HEK293 (cell line): ENCODE measurements at regions not wholly inside any gene's neighbourhood (a gene's known extent, or its start where the extent isn't known, plus 50 kb on each side); places are given as distances from the start of the nearest gene placed in this dataset.

ENCODE experiments used
- GLI4 ChIP-seq: fragments of 450-650 bp; formaldehyde crosslinking; IDR thresholded peaks from 2 replicates; pipeline ENCODE4 v1.5.1; 2016; ENCODE audit warnings: missing biosample characterization, missing genetic modification characterization
- KLF9 ChIP-seq: fragments of 450-650 bp; formaldehyde crosslinking; IDR thresholded peaks from 2 replicates; pipeline ENCODE4 v1.5.1; 2016; ENCODE audit warnings: missing biosample characterization, missing genetic modification characterization, low read depth
- REPIN1 ChIP-seq: fragments of 450-650 bp; formaldehyde crosslinking; IDR thresholded peaks from 2 replicates; pipeline ENCODE4 v1.5.1; 2017; ENCODE audit warnings: missing biosample characterization, missing genetic modification characterization, low read depth
- SCRT1 ChIP-seq: fragments of 450-650 bp; formaldehyde crosslinking; IDR thresholded peaks from 2 replicates; pipeline ENCODE4 v1.5.1; 2016; ENCODE audit warnings: missing biosample characterization, missing genetic modification characterization, borderline replicate concordance
- SP2 ChIP-seq: fragments of 450-650 bp; formaldehyde crosslinking; IDR thresholded peaks from 2 replicates; pipeline ENCODE4 v1.5.1; 2016; ENCODE audit warnings: missing biosample characterization, missing genetic modification characterization
- ZBTB1 ChIP-seq: fragments of 450-650 bp; formaldehyde crosslinking; IDR thresholded peaks from 2 replicates; pipeline ENCODE4 v1.5.1; 2016; ENCODE audit warnings: missing biosample characterization, missing genetic modification characterization
- ZFP3 ChIP-seq: fragments of 450-650 bp; formaldehyde crosslinking; IDR thresholded peaks from 2 replicates; pipeline ENCODE4 v1.5.1; 2016; ENCODE audit warnings: low read depth, missing biosample characterization, missing genetic modification characterization
- TF ChIP-seq, protein P1 (sequence below): fragments of 450-650 bp; formaldehyde crosslinking; IDR thresholded peaks from 2 replicates; pipeline ENCODE4 v1.5.1; 2016; ENCODE audit warnings: missing biosample characterization, missing genetic modification characterization
- TF ChIP-seq, protein P2 (sequence below): fragments of 450-650 bp; formaldehyde crosslinking; IDR thresholded peaks from 2 replicates; pipeline ENCODE4 v1.5.1; 2016; ENCODE audit warnings: missing biosample characterization, missing genetic modification characterization
- TF ChIP-seq, protein P3 (sequence below): fragments of 450-650 bp; formaldehyde crosslinking; IDR thresholded peaks from 2 replicates; pipeline ENCODE4 v1.5.1; 2016; ENCODE audit warnings: missing biosample characterization, missing genetic modification characterization

DNA sequence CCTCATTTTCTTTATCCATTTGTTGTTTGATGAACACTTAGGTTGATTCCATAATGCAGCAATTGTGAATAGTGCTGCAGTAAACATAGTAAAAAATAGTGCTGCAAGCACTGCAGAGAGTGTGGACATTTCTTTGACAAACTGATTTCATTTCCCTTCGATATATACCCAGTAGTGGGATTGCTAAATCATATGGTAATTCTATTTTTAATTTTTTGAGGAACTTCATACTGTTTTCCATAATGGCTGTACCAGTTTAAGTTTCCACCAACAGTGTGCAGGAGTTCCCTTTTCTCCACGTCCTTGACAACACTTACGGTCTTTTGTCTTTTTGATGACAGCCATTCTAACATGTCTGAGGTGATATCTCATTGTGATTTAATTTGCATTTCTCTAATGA is 138.2 kb upstream of the PLPPR1 start:
- TF ChIP-seq SCRT1 (tag by site-specific recombination) (no peak), KLF9 (tag by site-specific recombination) (no peak), SP2 (tag by site-specific recombination) (no peak), REPIN1 (tag by site-specific recombination) (no peak), ZBTB1 (tag by site-specific recombination) (no peak), ZFP3 (no peak), GLI4 (no peak)
- TF ChIP-seq, protein P1, sequence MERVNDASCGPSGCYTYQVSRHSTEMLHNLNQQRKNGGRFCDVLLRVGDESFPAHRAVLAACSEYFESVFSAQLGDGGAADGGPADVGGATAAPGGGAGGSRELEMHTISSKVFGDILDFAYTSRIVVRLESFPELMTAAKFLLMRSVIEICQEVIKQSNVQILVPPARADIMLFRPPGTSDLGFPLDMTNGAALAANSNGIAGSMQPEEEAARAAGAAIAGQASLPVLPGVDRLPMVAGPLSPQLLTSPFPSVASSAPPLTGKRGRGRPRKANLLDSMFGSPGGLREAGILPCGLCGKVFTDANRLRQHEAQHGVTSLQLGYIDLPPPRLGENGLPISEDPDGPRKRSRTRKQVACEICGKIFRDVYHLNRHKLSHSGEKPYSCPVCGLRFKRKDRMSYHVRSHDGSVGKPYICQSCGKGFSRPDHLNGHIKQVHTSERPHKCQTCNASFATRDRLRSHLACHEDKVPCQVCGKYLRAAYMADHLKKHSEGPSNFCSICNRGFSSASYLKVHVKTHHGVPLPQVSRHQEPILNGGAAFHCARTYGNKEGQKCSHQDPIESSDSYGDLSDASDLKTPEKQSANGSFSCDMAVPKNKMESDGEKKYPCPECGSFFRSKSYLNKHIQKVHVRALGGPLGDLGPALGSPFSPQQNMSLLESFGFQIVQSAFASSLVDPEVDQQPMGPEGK = no peak
- TF ChIP-seq, protein P2, sequence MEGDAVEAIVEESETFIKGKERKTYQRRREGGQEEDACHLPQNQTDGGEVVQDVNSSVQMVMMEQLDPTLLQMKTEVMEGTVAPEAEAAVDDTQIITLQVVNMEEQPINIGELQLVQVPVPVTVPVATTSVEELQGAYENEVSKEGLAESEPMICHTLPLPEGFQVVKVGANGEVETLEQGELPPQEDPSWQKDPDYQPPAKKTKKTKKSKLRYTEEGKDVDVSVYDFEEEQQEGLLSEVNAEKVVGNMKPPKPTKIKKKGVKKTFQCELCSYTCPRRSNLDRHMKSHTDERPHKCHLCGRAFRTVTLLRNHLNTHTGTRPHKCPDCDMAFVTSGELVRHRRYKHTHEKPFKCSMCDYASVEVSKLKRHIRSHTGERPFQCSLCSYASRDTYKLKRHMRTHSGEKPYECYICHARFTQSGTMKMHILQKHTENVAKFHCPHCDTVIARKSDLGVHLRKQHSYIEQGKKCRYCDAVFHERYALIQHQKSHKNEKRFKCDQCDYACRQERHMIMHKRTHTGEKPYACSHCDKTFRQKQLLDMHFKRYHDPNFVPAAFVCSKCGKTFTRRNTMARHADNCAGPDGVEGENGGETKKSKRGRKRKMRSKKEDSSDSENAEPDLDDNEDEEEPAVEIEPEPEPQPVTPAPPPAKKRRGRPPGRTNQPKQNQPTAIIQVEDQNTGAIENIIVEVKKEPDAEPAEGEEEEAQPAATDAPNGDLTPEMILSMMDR (tag by site-specific recombination) = no peak
- TF ChIP-seq, protein P3, sequence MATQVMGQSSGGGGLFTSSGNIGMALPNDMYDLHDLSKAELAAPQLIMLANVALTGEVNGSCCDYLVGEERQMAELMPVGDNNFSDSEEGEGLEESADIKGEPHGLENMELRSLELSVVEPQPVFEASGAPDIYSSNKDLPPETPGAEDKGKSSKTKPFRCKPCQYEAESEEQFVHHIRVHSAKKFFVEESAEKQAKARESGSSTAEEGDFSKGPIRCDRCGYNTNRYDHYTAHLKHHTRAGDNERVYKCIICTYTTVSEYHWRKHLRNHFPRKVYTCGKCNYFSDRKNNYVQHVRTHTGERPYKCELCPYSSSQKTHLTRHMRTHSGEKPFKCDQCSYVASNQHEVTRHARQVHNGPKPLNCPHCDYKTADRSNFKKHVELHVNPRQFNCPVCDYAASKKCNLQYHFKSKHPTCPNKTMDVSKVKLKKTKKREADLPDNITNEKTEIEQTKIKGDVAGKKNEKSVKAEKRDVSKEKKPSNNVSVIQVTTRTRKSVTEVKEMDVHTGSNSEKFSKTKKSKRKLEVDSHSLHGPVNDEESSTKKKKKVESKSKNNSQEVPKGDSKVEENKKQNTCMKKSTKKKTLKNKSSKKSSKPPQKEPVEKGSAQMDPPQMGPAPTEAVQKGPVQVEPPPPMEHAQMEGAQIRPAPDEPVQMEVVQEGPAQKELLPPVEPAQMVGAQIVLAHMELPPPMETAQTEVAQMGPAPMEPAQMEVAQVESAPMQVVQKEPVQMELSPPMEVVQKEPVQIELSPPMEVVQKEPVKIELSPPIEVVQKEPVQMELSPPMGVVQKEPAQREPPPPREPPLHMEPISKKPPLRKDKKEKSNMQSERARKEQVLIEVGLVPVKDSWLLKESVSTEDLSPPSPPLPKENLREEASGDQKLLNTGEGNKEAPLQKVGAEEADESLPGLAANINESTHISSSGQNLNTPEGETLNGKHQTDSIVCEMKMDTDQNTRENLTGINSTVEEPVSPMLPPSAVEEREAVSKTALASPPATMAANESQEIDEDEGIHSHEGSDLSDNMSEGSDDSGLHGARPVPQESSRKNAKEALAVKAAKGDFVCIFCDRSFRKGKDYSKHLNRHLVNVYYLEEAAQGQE (tag by site-specific recombination) = no peak
